Upper lobe of right lung (tissue), 1 donor: ENCODE measurements at regions not wholly inside any gene's neighbourhood (a gene's known extent, or its start where the extent isn't known, plus 50 kb on each side); places are given as distances from the start of the nearest gene placed in this dataset.

Experiments used
- ATAC-seq: fragments of 200-7000 bp; cut with Tn5 transposase; one replicate; pipeline ENCODE4 v1.9.1; 2020; ENCODE audit warnings: mild to moderate bottlenecking, moderate library complexity
- DNase-seq: peaks from one replicate; pipeline ENCODE4 v3.0.0-alpha.2; 2020
- H3K27ac ChIP-seq: fragments of 200-600 bp; one replicate; pipeline ENCODE4 v1.8.0; 2022
- H3K27me3 ChIP-seq: fragments of 200-600 bp; one replicate; pipeline ENCODE4 v1.8.0; 2022; ENCODE audit warnings: mild to moderate bottlenecking
- H3K36me3 ChIP-seq: fragments of 200-600 bp; one replicate; pipeline ENCODE4 v1.8.0; 2022
- H3K4me1 ChIP-seq: fragments of 200-600 bp; one replicate; pipeline ENCODE4 v1.8.0; 2022
- H3K4me3 ChIP-seq: fragments of 200-600 bp; one replicate; pipeline ENCODE4 v1.8.0; 2022; ENCODE audit warnings: mild to moderate bottlenecking
- H3K9me3 ChIP-seq: fragments of 200-600 bp; one replicate; pipeline ENCODE4 v1.8.0; 2022
- intact Hi-C: fragments of 100-400 bp; cut with DNase I; formaldehyde crosslinking; loops from one replicate; pipeline ENCODE4 v1.11.0; 2022
- TF ChIP-seq, protein P1 (sequence below): fragments of 200-600 bp; IDR thresholded peaks from one replicate; pipeline ENCODE4 v1.8.0; 2022; ENCODE audit warnings: antibody characterized with exemption
- donor health status: DM: no; HTN: yes; CAD: no; lungs with severe emphysema.

DNA sequence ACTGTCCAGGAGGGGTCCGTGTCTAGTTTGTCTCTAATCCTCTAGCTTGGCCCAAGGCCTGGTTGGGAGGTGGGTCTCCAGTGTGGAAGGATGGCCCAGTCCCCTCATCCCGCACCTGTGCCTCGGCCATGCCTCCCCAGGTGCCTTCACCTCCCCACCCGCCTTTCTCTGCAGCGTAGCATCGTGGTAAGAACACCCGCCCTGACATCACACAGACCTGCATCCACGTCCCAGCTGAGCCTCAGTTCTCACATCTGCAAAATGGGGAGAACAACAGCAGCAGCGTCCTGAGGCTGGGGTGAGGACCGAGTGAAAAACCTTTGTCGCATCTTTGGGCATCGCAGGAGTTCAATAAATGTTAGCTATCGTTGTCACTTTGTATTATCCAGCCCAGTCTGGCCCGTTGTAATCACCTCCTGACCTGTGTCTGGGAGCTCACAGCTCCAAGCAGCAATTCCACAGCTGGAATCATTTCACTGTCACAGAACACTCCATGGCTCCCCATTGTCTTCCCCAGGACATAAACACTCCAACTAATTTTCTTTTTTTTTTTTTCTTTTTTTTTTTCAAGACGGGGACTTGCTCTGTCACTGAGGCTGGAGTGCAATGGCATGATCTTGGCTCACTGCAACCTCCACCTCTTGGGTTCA lies 181.2 kb upstream of the IER5L start:
- Histone ChIP-seq H3K4me3 (no peak overlapping the region), H3K36me3 (no peaks in the 10 kb centered on the region), H3K27me3 (no peaks in the 10 kb centered on the region), H3K27ac (no peak overlapping the region), H3K4me1 (no peaks in the 10 kb centered on the region), H3K9me3 (peaks cover 4% of the 10 kb centered on the region)
- no peak for ATAC-seq
- intact Hi-C loops: no loop called here
- no peak for DNase-seq
- TF ChIP-seq, protein P1, sequence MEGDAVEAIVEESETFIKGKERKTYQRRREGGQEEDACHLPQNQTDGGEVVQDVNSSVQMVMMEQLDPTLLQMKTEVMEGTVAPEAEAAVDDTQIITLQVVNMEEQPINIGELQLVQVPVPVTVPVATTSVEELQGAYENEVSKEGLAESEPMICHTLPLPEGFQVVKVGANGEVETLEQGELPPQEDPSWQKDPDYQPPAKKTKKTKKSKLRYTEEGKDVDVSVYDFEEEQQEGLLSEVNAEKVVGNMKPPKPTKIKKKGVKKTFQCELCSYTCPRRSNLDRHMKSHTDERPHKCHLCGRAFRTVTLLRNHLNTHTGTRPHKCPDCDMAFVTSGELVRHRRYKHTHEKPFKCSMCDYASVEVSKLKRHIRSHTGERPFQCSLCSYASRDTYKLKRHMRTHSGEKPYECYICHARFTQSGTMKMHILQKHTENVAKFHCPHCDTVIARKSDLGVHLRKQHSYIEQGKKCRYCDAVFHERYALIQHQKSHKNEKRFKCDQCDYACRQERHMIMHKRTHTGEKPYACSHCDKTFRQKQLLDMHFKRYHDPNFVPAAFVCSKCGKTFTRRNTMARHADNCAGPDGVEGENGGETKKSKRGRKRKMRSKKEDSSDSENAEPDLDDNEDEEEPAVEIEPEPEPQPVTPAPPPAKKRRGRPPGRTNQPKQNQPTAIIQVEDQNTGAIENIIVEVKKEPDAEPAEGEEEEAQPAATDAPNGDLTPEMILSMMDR: no peak

DNA sequence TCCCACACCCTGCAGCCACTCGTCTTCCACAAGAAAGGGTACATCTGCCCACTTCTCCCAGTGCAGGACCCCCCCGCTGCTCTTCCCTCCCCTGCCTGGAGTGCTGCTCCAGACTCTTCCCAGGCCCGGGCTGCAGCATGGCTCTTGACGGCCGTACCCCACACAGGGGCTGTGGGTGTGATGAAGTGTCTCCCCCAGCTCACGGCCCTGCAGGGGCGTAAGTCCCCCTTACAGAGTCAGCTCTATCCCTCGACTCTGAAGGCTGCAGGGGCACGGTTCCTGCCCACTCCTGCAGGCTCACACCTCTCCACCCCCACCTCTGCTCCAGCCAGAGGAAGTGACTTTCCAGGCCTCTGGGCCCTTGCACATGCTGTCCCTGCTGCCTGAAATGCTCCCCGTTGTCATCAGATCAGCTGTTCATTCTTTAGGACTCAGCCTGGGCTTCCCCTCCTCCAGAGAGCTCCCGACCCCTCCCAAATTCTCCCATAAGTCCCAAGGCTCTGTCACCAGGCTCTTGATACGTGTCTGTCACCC lies 180.6 kb upstream of the IER5L start:
- Histone ChIP-seq H3K4me3 (no peak overlapping the region), H3K9me3 (peaks cover 4% of the 10 kb centered on the region), H3K36me3 (no peaks in the 10 kb centered on the region), H3K4me1 (no peaks in the 10 kb centered on the region), H3K27me3 (no peaks in the 10 kb centered on the region), H3K27ac (no peak overlapping the region)
- TF ChIP-seq, protein P1: no peak
- ATAC-seq: peak; percentile 10
- DNase-seq: no peak
- intact Hi-C loops: no loop called here

DNA sequence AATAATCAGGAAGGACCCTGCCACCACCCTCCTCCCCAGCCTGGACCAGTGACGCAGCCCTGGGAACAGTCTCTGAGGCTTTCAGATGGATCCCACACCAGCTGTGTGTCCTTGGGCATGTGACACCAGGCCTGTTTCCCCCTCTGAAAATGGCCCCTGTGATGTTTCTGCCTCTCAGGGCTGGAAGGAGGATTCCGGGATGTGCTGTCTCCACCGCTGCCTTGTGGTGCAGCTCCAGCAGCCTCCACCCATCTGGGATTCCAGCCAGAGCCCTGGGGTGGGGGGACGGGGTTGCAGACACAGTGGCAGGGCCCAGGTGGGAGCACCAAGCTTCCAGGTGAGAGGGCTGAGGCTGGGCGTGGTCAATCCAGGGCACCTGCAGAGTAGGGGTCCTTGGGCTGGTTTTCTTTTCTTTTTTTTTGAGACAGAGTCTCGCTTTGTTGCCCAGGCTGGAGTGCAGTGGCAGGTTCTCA lies 179.7 kb upstream of the IER5L start:
- H3K36me3 ChIP-seq: no peaks in the 10 kb centered on the region
- no peaks in the 10 kb centered on the region for H3K27me3 ChIP-seq
- H3K4me1 ChIP-seq: peaks cover under 1% of the 10 kb centered on the region
- intact Hi-C loops: no loop called here
- DNase-seq (no peak), ATAC-seq (no peak)
- H3K27ac ChIP-seq: no peak overlapping the region
- no peak overlapping the region for H3K4me3 ChIP-seq
- TF ChIP-seq, protein P1: no peak
- peaks cover 4% of the 10 kb centered on the region for H3K9me3 ChIP-seq

DNA sequence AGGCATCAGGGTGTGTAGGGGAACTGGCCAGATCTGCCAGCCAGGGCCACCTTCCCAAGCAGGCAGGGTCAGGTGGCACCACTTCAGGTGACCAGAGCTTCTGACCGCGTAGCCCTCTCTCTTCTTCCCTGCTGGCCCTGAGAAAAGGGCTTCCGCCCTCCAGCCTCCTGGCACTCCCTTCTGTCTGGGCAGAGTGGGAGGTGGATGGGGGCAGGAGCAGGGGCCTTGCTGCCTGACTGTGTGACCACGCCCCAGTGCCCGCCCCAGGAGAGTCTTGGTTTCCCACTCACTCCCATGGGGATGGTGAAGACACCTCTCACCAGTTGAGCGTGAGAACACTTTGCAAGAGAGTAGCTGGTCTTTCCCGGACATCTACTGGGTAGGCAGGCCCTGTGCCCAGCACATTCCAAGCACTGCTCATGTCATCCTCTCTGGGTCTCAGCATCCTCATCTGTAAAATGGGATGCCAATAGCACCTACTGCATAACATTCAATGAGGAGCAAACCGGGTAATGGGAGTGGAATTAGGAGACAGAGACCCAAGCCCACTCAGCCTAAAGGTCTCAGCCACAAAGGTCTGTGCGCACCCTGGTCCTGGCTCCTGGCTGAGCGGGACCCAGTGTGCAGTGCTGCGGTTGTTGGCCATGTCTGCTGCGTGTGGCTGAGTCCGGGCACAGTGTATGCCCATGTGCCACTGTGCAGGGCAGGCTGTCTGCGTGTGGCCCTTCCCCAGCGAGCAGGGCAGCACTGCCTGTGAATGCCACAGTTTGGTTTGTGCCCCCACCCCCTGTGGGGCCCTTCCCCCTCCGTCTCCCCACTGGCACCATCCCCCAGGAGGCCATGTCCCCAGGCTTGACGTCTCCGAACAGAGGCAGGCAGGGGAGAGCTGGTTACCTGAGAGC lies 179.1 kb upstream of the IER5L start:
- DNase-seq: no peak
- intact Hi-C loops: no loop called here

DNA sequence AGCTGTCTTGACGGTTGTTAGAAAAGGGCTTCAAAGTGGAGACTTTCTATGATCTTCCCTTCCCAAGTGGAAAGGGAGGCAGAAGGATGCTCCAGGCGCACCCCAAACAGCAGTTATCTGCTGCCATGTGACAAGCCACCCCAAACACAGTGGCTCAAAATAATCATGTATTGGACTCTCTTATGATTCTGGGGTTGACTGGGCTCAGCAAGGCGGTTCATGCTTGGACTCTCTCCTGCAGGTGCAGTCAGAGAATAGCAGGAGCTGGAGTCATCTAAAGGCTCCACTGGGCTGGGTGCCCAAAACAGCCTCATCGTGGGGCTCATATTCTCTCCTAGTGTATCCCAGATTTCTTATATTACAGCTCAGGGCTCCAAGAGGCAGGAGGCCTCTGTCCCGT lies 177.6 kb upstream of the IER5L start:
- DNase-seq (no peak), ATAC-seq (no peak)
- H3K4me1 ChIP-seq: peaks cover 14% of the 10 kb centered on the region
- H3K27me3 ChIP-seq: no peaks in the 10 kb centered on the region
- H3K4me3 ChIP-seq: no peak overlapping the region
- H3K27ac ChIP-seq: no peak overlapping the region
- H3K36me3 ChIP-seq: no peaks in the 10 kb centered on the region
- H3K9me3 ChIP-seq: peaks cover 4% of the 10 kb centered on the region
- intact Hi-C loops: no loop called here
- TF ChIP-seq, protein P1: no peak

More for the DNA sequence above, 179.1 kb upstream of the IER5L start:
- ATAC-seq: no peak
- no peak overlapping the region for H3K4me3 ChIP-seq
- no peaks in the 10 kb centered on the region for H3K27me3 ChIP-seq
- peaks cover 4% of the 10 kb centered on the region for H3K9me3 ChIP-seq
- peaks cover 7% of the 10 kb centered on the region for H3K4me1 ChIP-seq
- no peak overlapping the region for H3K27ac ChIP-seq
- TF ChIP-seq, protein P1: no peak
- H3K36me3 ChIP-seq: no peaks in the 10 kb centered on the region
